GM19467 (cell line): ENCODE measurements at regions not wholly inside any gene's neighbourhood (a gene's known extent, or its start where the extent isn't known, plus 50 kb on each side); places are given as distances from the start of the nearest gene placed in this dataset.
A peak's percentile ranks its signal among the peaks of the same experiment; 100 is the strongest.
"Not testable (repeated sequence)": the region's sequence is repeated elsewhere in the genome, so short reads cannot be mapped to it uniquely, and the experiment has no call there.

Experiments
- ATAC-seq: cut with Tn5 transposase; IDR thresholded peaks from one replicate; pipeline ENCODE4 v1.9.1; 2021; ENCODE audit warnings: mild to moderate bottlenecking, moderate library complexity; ENCODE audit not compliant: unreplicated experiment

- ATAC-seq, result no peak
Measured at GRCh38 chr3:66552846-66553245, 52.0 kb upstream of the LRIG1 start.

- ATAC-seq, result no peak
Measured at GRCh38 chr3:66553441-66554113, 52.8 kb upstream of the LRIG1 start.

- ATAC-seq, result no peak
Measured at GRCh38 chr3:66554178-66554577, 53.4 kb upstream of the LRIG1 start.

- ATAC-seq, result no peak
Measured at GRCh38 chr3:66555214-66555844, 54.5 kb upstream of the LRIG1 start.

- ATAC-seq, result no peak
Measured at GRCh38 chr3:66557170-66557569, 56.3 kb upstream of the LRIG1 start.

GRCh38 chr3:66559924-66560323 lies 59.1 kb upstream of the LRIG1 start:
- ATAC-seq, result not testable (repeated sequence)

- no peak for ATAC-seq
Measured at GRCh38 chr3:66561367-66561766, 60.5 kb upstream of the LRIG1 start.

- no peak for ATAC-seq
Measured at GRCh38 chr3:66565301-66565700, 64.5 kb upstream of the LRIG1 start.

- ATAC-seq, result no peak
Measured at GRCh38 chr3:66567077-66567476, 66.3 kb upstream of the LRIG1 start.

- ATAC-seq, result no peak
Measured at GRCh38 chr3:66572090-66572675, 71.4 kb upstream of the LRIG1 start.

GRCh38 chr3:66572938-66573710 lies 72.3 kb upstream of the LRIG1 start:
- no peak for ATAC-seq

GRCh38 chr3:66574091-66574490 lies 73.3 kb upstream of the LRIG1 start:
- no peak for ATAC-seq

- ATAC-seq, result no peak
Measured at GRCh38 chr3:66577426-66578203, 76.8 kb upstream of the LRIG1 start.

GRCh38 chr3:66581256-66581655 lies 80.4 kb upstream of the LRIG1 start:
- ATAC-seq, result no peak

- peak; percentile 95 for ATAC-seq
Measured at GRCh38 chr3:66582721-66583423, 82.0 kb upstream of the LRIG1 start.

GRCh38 chr3:66583424-66584040 lies 82.7 kb upstream of the LRIG1 start:
- ATAC-seq, result no peak

GRCh38 chr3:66585520-66586095 lies 84.8 kb upstream of the LRIG1 start:
- no peak for ATAC-seq

- no peak for ATAC-seq
Measured at GRCh38 chr3:66586853-66587252, 86.0 kb upstream of the LRIG1 start.

- ATAC-seq, result no peak
Measured at GRCh38 chr3:66588340-66588847, 87.6 kb upstream of the LRIG1 start.
